ENCODE measurements at regions not wholly inside any gene's neighbourhood (a gene's known extent, or its start where the extent isn't known, plus 50 kb on each side); places are given as distances from the start of the nearest gene placed in this dataset.

GRCh38 chr2:171225302-171225980 lies 64.7 kb upstream of the TLK1 start:
- Histone ChIP-seq H3K27ac (ENCODE audit: low read depth, low read length) (no peak overlapping the region), H3K4me1 (ENCODE audit: control insufficient read depth, insufficient read depth, low read length, unreplicated experiment) (peaks cover 17% of the 10 kb centered on the region), H3K4me3 (ENCODE audit: low read depth, low read length) (no peak overlapping the region), H3K79me2 (ENCODE audit: control insufficient read depth, insufficient read depth, low read length, unreplicated experiment) (no peaks in the 10 kb centered on the region), H3K27me3 (ENCODE audit: insufficient read depth, low read length) (no peaks in the 10 kb centered on the region), H2AFZ (ENCODE audit: low read length, unreplicated experiment) (no peak overlapping the region), H3K36me3 (ENCODE audit: insufficient read depth, low read length) (no peaks in the 10 kb centered on the region)

- no peak overlapping the region for H3K27ac ChIP-seq (ENCODE audit: low read depth, low read length)
- H3K79me2 ChIP-seq (ENCODE audit: control insufficient read depth, insufficient read depth, low read length, unreplicated experiment), result no peaks in the 10 kb centered on the region
- no peak overlapping the region for H3K4me3 ChIP-seq (ENCODE audit: low read depth, low read length)
- no peaks in the 10 kb centered on the region for H3K27me3 ChIP-seq (ENCODE audit: insufficient read depth, low read length)
- H2AFZ ChIP-seq (ENCODE audit: low read length, unreplicated experiment), result no peak overlapping the region
- no peaks in the 10 kb centered on the region for H3K4me1 ChIP-seq (ENCODE audit: control insufficient read depth, insufficient read depth, low read length, unreplicated experiment)
- no peaks in the 10 kb centered on the region for H3K36me3 ChIP-seq (ENCODE audit: insufficient read depth, low read length)
Observed at GRCh38 chr2:171217330-171217729, 56.6 kb upstream of the TLK1 start.

GRCh38 chr2:171216631-171217030 lies 55.9 kb upstream of the TLK1 start:
- no peaks in the 10 kb centered on the region for H3K27me3 ChIP-seq (ENCODE audit: insufficient read depth, low read length)
- H3K4me1 ChIP-seq (ENCODE audit: control insufficient read depth, insufficient read depth, low read length, unreplicated experiment), result no peaks in the 10 kb centered on the region
- H2AFZ ChIP-seq (ENCODE audit: low read length, unreplicated experiment), result no peak overlapping the region
- H3K27ac ChIP-seq (ENCODE audit: low read depth, low read length), result no peak overlapping the region
- no peak overlapping the region for H3K4me3 ChIP-seq (ENCODE audit: low read depth, low read length)
- H3K79me2 ChIP-seq (ENCODE audit: control insufficient read depth, insufficient read depth, low read length, unreplicated experiment), result no peaks in the 10 kb centered on the region
- no peaks in the 10 kb centered on the region for H3K36me3 ChIP-seq (ENCODE audit: insufficient read depth, low read length)

GRCh38 chr2:171214093-171214492 lies 53.4 kb upstream of the TLK1 start:
- no peaks in the 10 kb centered on the region for H3K27me3 ChIP-seq (ENCODE audit: insufficient read depth, low read length)
- H3K79me2 ChIP-seq (ENCODE audit: control insufficient read depth, insufficient read depth, low read length, unreplicated experiment), result no peaks in the 10 kb centered on the region
- H3K36me3 ChIP-seq (ENCODE audit: insufficient read depth, low read length), result no peaks in the 10 kb centered on the region
- no peak overlapping the region for H3K27ac ChIP-seq (ENCODE audit: low read depth, low read length)
- no peaks in the 10 kb centered on the region for H3K4me1 ChIP-seq (ENCODE audit: control insufficient read depth, insufficient read depth, low read length, unreplicated experiment)
- H2AFZ ChIP-seq (ENCODE audit: low read length, unreplicated experiment), result no peak overlapping the region
- no peak overlapping the region for H3K4me3 ChIP-seq (ENCODE audit: low read depth, low read length)

GRCh38 chr2:171210864-171211431 lies 50.3 kb upstream of the TLK1 start:
- H3K79me2 ChIP-seq (ENCODE audit: control insufficient read depth, insufficient read depth, low read length, unreplicated experiment), result no peaks in the 10 kb centered on the region
- no peak overlapping the region for H2AFZ ChIP-seq (ENCODE audit: low read length, unreplicated experiment)
- H3K4me1 ChIP-seq (ENCODE audit: control insufficient read depth, insufficient read depth, low read length, unreplicated experiment), result no peaks in the 10 kb centered on the region
- H3K4me3 ChIP-seq (ENCODE audit: low read depth, low read length), result no peak overlapping the region
- no peaks in the 10 kb centered on the region for H3K36me3 ChIP-seq (ENCODE audit: insufficient read depth, low read length)
- no peaks in the 10 kb centered on the region for H3K27me3 ChIP-seq (ENCODE audit: insufficient read depth, low read length)
- H3K27ac ChIP-seq (ENCODE audit: low read depth, low read length), result no peak overlapping the region
